HEK293 (cell line): ENCODE measurements at regions not wholly inside any gene's neighbourhood (a gene's known extent, or its start where the extent isn't known, plus 50 kb on each side); places are given as distances from the start of the nearest gene placed in this dataset.

ENCODE experiments used
- CTCF ChIA-PET: fragments of 350-600 bp; formaldehyde crosslinking; extraction: SDS; loops from one replicate; lab custom pipeline; 2021; ENCODE audit warnings: antibody characterized with exemption; lab: Yijun Ruan, JAX
- POLR2A ChIA-PET: fragments of 300-600 bp; formaldehyde crosslinking; extraction: SDS; loops from one replicate; lab custom pipeline; 2020; ENCODE audit warnings: antibody characterized with exemption, inconsistent platforms; lab: Yijun Ruan, JAX
- H3K27ac ChIP-seq: fragments of 200-500 bp; sonication (Bioruptor generic); 2 replicates; pipeline ENCODE4 v1.5.1; 2014; ENCODE audit warnings: low read depth, low read length, control low read depth, inconsistent platforms; ENCODE audit errors: extremely low read depth
- H3K36me3 ChIP-seq, 2 experiments: fragments of 200-500 bp in 1 of 2; sonication (Bioruptor generic) in 1 of 2; 1 replicate in 1 of 2; 2 replicates in 1 of 2; pipeline ENCODE4 v1.5.1; 2014 to 2017; ENCODE audit warnings: inconsistent platforms in 2 of 2, low read length in 2 of 2; ENCODE audit not compliant: control insufficient read depth in 2 of 2, insufficient read depth in 1 of 2
- H3K4me1 ChIP-seq: fragments of 200-500 bp; sonication (Bioruptor generic); 2 replicates; pipeline ENCODE4 v1.5.1; 2014; ENCODE audit warnings: mild to moderate bottlenecking, low read length, inconsistent platforms; ENCODE audit not compliant: control insufficient read depth, insufficient read depth
- H3K4me3 ChIP-seq: 2 replicates; pipeline ENCODE4 v1.5.1; 2011; ENCODE audit warnings: low read depth, mild to moderate bottlenecking, control low read depth, low read length, moderate library complexity
- H3K9me3 ChIP-seq: fragments of 200-500 bp; sonication (Bioruptor generic); 2 replicates; pipeline ENCODE4 v1.5.1; 2014; ENCODE audit warnings: low read depth, low read length, inconsistent platforms; ENCODE audit not compliant: control insufficient read depth, insufficient read depth
- BCL11A ChIP-seq: fragments of 450-650 bp; formaldehyde crosslinking; IDR thresholded peaks from 2 replicates; pipeline ENCODE4 v1.5.1; 2016; ENCODE audit warnings: low read depth, missing biosample characterization, missing genetic modification characterization
- GFI1B ChIP-seq: fragments of 450-650 bp; formaldehyde crosslinking; IDR thresholded peaks from 2 replicates; pipeline ENCODE4 v1.5.1; 2016; ENCODE audit warnings: missing biosample characterization, missing genetic modification characterization
- GLIS2 ChIP-seq: fragments of 450-650 bp; formaldehyde crosslinking; IDR thresholded peaks from 2 replicates; pipeline ENCODE4 v1.5.1; 2016; ENCODE audit warnings: missing biosample characterization, missing genetic modification characterization
- HOXC10 ChIP-seq: sonication (generic); formaldehyde crosslinking; IDR thresholded peaks from 2 replicates; pipeline ENCODE4 v1.8.1; 2023; ENCODE audit warnings: mild to moderate bottlenecking, missing genetic modification reagents
- IKZF3 ChIP-seq: fragments of 450-650 bp; IDR thresholded peaks from 2 replicates; pipeline ENCODE4 v1.5.0; 2018; ENCODE audit warnings: missing biosample characterization, mild to moderate bottlenecking, missing genetic modification characterization, moderate library complexity
- INSM2 ChIP-seq: fragments of 450-650 bp; formaldehyde crosslinking; IDR thresholded peaks from 2 replicates; pipeline ENCODE4 v1.5.1; 2016; ENCODE audit warnings: missing biosample characterization, missing genetic modification characterization
- KLF1 ChIP-seq: fragments of 450-650 bp; formaldehyde crosslinking; IDR thresholded peaks from 2 replicates; pipeline ENCODE4 v1.5.1; 2016; ENCODE audit warnings: missing biosample characterization, missing genetic modification characterization
- KLF17 ChIP-seq: fragments of 450-650 bp; formaldehyde crosslinking; IDR thresholded peaks from 2 replicates; pipeline ENCODE4 v1.5.1; 2016; ENCODE audit warnings: missing biosample characterization, missing genetic modification characterization
- RBAK ChIP-seq: fragments of 450-650 bp; formaldehyde crosslinking; IDR thresholded peaks from 2 replicates; pipeline ENCODE4 v1.5.1; 2016; ENCODE audit warnings: missing biosample characterization, missing genetic modification characterization
- REPIN1 ChIP-seq: fragments of 450-650 bp; formaldehyde crosslinking; IDR thresholded peaks from 2 replicates; pipeline ENCODE4 v1.5.1; 2017; ENCODE audit warnings: missing biosample characterization, missing genetic modification characterization, low read depth
- SALL2 ChIP-seq: fragments of 450-650 bp; formaldehyde crosslinking; IDR thresholded peaks from 2 replicates; pipeline ENCODE4 v1.5.0; 2017; ENCODE audit warnings: missing biosample characterization, mild to moderate bottlenecking, missing genetic modification characterization, borderline replicate concordance
- ZBTB1 ChIP-seq: fragments of 450-650 bp; formaldehyde crosslinking; IDR thresholded peaks from 2 replicates; pipeline ENCODE4 v1.5.1; 2016; ENCODE audit warnings: missing biosample characterization, missing genetic modification characterization
- ZBTB17 ChIP-seq: fragments of 450-650 bp; formaldehyde crosslinking; IDR thresholded peaks from 2 replicates; pipeline ENCODE4 v1.5.1; 2016; ENCODE audit warnings: missing biosample characterization, missing genetic modification characterization
- ZBTB21 ChIP-seq: fragments of 450-650 bp; formaldehyde crosslinking; IDR thresholded peaks from 2 replicates; pipeline ENCODE4 v1.5.1; 2017; ENCODE audit warnings: missing biosample characterization, missing genetic modification characterization
- ZBTB49 ChIP-seq: fragments of 450-650 bp; formaldehyde crosslinking; IDR thresholded peaks from 2 replicates; pipeline ENCODE4 v1.5.1; 2016; ENCODE audit warnings: missing biosample characterization, missing genetic modification characterization, low read depth
- ZFP69B ChIP-seq: fragments of 450-650 bp; formaldehyde crosslinking; IDR thresholded peaks from 2 replicates; pipeline ENCODE4 v1.5.1; 2016; ENCODE audit warnings: missing biosample characterization, missing genetic modification characterization
- ZIC2 ChIP-seq: fragments of 450-650 bp; formaldehyde crosslinking; IDR thresholded peaks from 2 replicates; pipeline ENCODE4 v1.5.1; 2016; ENCODE audit warnings: missing biosample characterization, missing genetic modification characterization
- ZNF138 ChIP-seq: fragments of 450-650 bp; formaldehyde crosslinking; IDR thresholded peaks from 2 replicates; pipeline ENCODE4 v1.5.1; 2016; ENCODE audit warnings: missing biosample characterization, missing genetic modification characterization, borderline replicate concordance
- ZNF148 ChIP-seq: fragments of 450-650 bp; formaldehyde crosslinking; IDR thresholded peaks from 2 replicates; pipeline ENCODE4 v1.5.0; 2017; ENCODE audit warnings: missing biosample characterization, missing genetic modification characterization, borderline replicate concordance
- ZNF202 ChIP-seq: fragments of 450-650 bp; formaldehyde crosslinking; IDR thresholded peaks from 2 replicates; pipeline ENCODE4 v1.5.1; 2016; ENCODE audit warnings: missing biosample characterization, missing genetic modification characterization, borderline replicate concordance
- ZNF24 ChIP-seq: fragments of 450-650 bp; formaldehyde crosslinking; IDR thresholded peaks from 2 replicates; pipeline ENCODE4 v1.5.1; 2016; ENCODE audit warnings: missing biosample characterization, missing genetic modification characterization
- ZNF433 ChIP-seq: fragments of 450-650 bp; formaldehyde crosslinking; IDR thresholded peaks from 2 replicates; pipeline ENCODE4 v1.5.1; 2016; ENCODE audit warnings: missing biosample characterization, missing genetic modification characterization, low read depth
- ZNF548 ChIP-seq: fragments of 450-650 bp; formaldehyde crosslinking; IDR thresholded peaks from 2 replicates; pipeline ENCODE4 v1.5.1; 2016; ENCODE audit warnings: missing biosample characterization, missing genetic modification characterization
- ZNF621 ChIP-seq: fragments of 450-650 bp; formaldehyde crosslinking; IDR thresholded peaks from 2 replicates; pipeline ENCODE4 v1.5.1; 2017; ENCODE audit warnings: missing biosample characterization, missing genetic modification characterization
- ZNF623 ChIP-seq: fragments of 450-650 bp; formaldehyde crosslinking; IDR thresholded peaks from 2 replicates; pipeline ENCODE4 v1.5.1; 2016; ENCODE audit warnings: missing biosample characterization, missing genetic modification characterization
- ZNF677 ChIP-seq: fragments of 450-650 bp; IDR thresholded peaks from 2 replicates; pipeline ENCODE4 v1.5.0; 2018; ENCODE audit warnings: missing biosample characterization, mild to moderate bottlenecking, missing genetic modification characterization, moderate library complexity
- ZSCAN18 ChIP-seq: fragments of 450-650 bp; formaldehyde crosslinking; IDR thresholded peaks from 2 replicates; pipeline ENCODE4 v1.5.1; 2016; ENCODE audit warnings: missing biosample characterization, missing genetic modification characterization

- no peak for TF ChIP-seq ZNF24
- TF ChIP-seq ZNF621 = no peak
- TF ChIP-seq ZBTB1 (tag by site-specific recombination) = no peak
- TF ChIP-seq HOXC10 (CRISPR knock-in tag) = no peak
- no peak for TF ChIP-seq REPIN1 (tag by site-specific recombination)
- TF ChIP-seq BCL11A (tag by site-specific recombination) = no peak
- no peak for TF ChIP-seq RBAK (tag by site-specific recombination)
- no peak for TF ChIP-seq ZNF148 (tag by site-specific recombination)
- TF ChIP-seq KLF17 (tag by site-specific recombination) = no peak
- no peak for TF ChIP-seq ZBTB49 (tag by site-specific recombination)
- no peak for TF ChIP-seq ZBTB17 (tag by site-specific recombination)
- TF ChIP-seq GFI1B (tag by site-specific recombination) = no peak
- TF ChIP-seq ZIC2 (tag by site-specific recombination) = no peak
- TF ChIP-seq ZNF138 (tag by site-specific recombination) = no peak
- TF ChIP-seq ZNF548 (tag by site-specific recombination) = no peak
- TF ChIP-seq SALL2 (tag by site-specific recombination) = no peak
- no peak for TF ChIP-seq ZNF202 (tag by site-specific recombination)
- no peak for TF ChIP-seq IKZF3 (tag by site-specific recombination)
- H3K27ac ChIP-seq = no peak overlapping the region
- peaks cover 4% of the 10 kb centered on the region for H3K4me1 ChIP-seq
- ChIA-PET POLR2A (no interaction called here), CTCF (interaction anchor here (0.5 to 1.1 kb wide), 2 partner anchors 238 to 340 kb away, joined by 3 read pairs; no protein-coding TSS in a partner anchor)
- no peak overlapping the region for H3K4me3 ChIP-seq
- H3K9me3 ChIP-seq = no peaks in the 10 kb centered on the region
- no peaks in the 10 kb centered on the region for H3K36me3 ChIP-seq
Measured at GRCh38 chr1:220966041-220966440, 86.8 kb downstream of the HLX start.

- no peak overlapping the region; the same call in 1 of the 2 replicates for H3K27ac ChIP-seq
- no peaks in the 10 kb centered on the region for H3K36me3 ChIP-seq
- TF ChIP-seq HOXC10 (CRISPR knock-in tag) (no peak), KLF17 (tag by site-specific recombination) (no peak), ZFP69B (tag by site-specific recombination) (no peak), KLF1 (tag by site-specific recombination) (no peak), ZBTB21 (tag by site-specific recombination) (no peak), ZNF433 (tag by site-specific recombination) (no peak), RBAK (tag by site-specific recombination) (no peak), ZNF677 (tag by site-specific recombination) (no peak), GLIS2 (tag by site-specific recombination) (no peak), INSM2 (tag by site-specific recombination) (no peak), ZBTB1 (tag by site-specific recombination) (no peak), ZSCAN18 (tag by site-specific recombination) (no peak), ZNF623 (no peak)
- CTCF ChIA-PET = interaction anchor here (0.5 to 1.1 kb wide), 3 partner anchors 66 to 339 kb away, joined by 3 read pairs; no protein-coding TSS in a partner anchor
- peaks cover 4% of the 10 kb centered on the region for H3K4me1 ChIP-seq
- POLR2A ChIA-PET = no interaction called here
- H3K4me3 ChIP-seq = no peak overlapping the region
- H3K9me3 ChIP-seq = no peaks in the 10 kb centered on the region
Measured at GRCh38 chr1:220966473-220966872, 87.2 kb downstream of the HLX start.
